ENCODE measurements at regions not wholly inside any gene's neighbourhood (a gene's known extent, or its start where the extent isn't known, plus 50 kb on each side); places are given as distances from the start of the nearest gene placed in this dataset.
"Not testable (repeated sequence)": the region's sequence is repeated elsewhere in the genome, so short reads cannot be mapped to it uniquely, and the experiment has no call there.

GRCh38 chr11:43072911-43073310, 238.9 kb upstream of the API5 start:
- DNase-seq (no peak), ATAC-seq (no peak)
- intact Hi-C loops (cut with DNase I): no loop called here

DNA sequence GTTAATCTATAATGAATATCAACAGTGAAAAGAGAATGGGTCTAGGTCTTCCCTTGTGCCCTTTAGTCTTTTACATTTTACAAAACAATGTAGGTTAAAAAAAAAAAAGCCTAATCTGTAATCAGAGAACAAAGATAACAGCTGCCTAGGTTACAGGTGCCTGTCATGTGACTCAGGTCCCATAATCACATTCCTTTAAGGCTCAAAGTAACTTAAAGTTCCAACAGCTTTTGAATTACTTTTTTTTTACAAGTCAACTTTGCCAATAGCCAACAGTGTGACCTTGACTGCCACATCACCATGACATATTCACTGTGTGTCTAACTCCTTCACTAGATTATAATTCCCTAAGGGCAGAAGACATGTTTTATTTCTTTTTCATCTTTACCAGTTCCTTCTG, 237.0 kb upstream of the API5 start:
- ATAC-seq: no peak
- DNase-seq: no peak
- intact Hi-C loops (cut with DNase I): no loop called here

DNA sequence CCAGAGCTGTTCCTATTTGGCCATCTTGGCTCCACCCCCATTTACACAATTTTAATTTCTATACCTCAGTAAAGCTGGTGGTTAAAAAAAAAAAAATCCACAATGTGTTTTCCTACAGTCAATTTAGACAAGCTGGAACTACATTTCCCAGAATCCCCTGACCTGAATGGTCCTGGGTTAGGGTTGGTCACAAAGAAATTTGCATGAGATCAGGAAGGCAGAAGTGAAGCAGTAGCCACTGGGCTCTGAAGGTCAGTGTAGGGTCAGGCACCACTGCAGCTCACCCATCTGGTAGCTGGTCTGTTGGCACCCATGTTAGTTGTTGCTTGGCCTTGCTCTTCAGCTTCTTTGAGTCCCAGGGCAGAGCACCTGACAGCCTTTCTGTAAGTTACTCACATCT, 210.7 kb upstream of the API5 start:
- intact Hi-C loops (cut with DNase I): no loop called here
- ATAC-seq (no peak), DNase-seq (no peak)

- DNase-seq (no peak), ATAC-seq (no peak)
- intact Hi-C loops (cut with DNase I): no loop called here
Measured at GRCh38 chr11:43116071-43116470, 195.7 kb upstream of the API5 start.

DNA sequence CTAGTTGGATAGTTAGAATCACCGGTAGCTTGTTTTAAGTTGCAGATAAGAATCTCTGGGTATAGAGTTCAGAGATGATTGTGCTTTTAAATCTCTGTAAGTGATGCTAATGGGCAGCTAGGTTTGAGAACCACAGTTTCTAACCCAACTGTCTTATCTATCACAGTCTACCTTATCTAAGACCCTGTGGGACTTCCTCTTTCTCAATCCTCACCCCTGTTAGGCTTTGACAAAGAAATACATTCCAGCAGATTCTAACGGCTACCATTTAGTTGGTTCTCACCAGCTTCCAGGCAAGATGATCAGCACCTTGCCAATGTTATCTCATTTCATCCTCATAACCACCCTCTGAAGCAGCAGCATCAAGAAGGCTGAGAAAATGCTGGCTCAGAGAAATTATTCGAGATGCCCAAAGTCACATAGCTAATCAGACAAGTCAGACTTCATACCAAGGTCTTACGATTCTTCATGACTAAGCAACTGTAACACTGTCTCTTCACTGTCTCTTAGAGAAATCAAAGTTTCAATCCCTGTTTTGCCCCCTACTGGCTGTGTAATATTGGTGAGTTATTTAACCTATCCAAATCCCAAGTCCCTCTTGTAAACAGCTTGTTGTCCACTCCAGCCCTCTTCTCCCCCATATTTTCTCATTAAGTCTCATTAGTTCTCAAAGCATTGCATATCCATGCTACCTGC, 192.4 kb upstream of the API5 start:
- intact Hi-C loops (cut with DNase I): no loop called here
- DNase-seq (no peak), ATAC-seq (no peak)

DNA sequence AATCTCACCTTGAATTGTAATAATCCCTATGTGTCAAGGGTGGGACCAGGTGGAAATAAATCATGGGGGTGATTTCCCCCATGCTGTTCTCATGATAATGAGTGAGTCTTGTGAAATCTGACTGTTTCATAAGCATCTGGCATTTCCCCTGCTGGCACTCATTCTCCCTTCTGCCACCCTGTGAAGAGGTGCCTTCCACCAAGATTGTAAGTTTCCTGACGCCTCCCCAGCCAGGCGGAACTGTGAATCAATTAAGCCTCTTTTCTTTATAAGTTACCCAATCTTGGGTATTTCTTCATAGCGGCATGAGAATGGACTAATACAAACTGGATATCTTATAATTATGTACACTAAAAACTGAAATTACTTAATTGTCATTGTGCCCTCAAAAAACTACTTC, 189.2 kb upstream of the API5 start:
- no peak for ATAC-seq
- no peak for DNase-seq
- intact Hi-C loops (cut with DNase I): no loop called here

DNA sequence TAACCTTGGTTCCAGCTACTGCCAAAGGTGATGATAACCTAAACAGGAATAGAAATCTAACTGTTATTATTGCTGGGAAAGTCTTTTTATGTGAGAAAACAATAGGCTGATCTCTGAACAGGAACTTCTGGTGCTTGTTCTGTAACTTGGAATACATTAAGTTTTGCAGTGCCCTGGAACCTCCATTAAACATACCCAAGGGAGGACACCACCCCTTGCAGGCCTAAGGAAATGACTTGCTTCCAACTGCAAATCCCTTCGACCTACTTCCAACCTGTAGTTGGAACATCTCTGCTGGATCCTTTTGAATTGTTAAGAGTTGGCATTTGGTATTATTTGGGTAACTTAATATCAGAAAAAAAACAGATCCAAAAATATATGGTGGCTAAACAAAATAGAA, 188.4 kb upstream of the API5 start:
- ATAC-seq (no peak), DNase-seq (no peak)
- intact Hi-C loops (cut with DNase I): no loop called here

- ATAC-seq (no peak), DNase-seq (no peak)
- intact Hi-C loops (cut with DNase I): no loop called here
Measured at GRCh38 chr11:43124272-43124935, 187.4 kb upstream of the API5 start.

- intact Hi-C loops (cut with DNase I): no loop called here
- DNase-seq (no peak), ATAC-seq (no peak)
Measured at GRCh38 chr11:43129329-43129728, 182.5 kb upstream of the API5 start.

- DNase-seq (no peak), ATAC-seq (no peak)
- intact Hi-C loops (cut with DNase I): no loop called here
Measured at GRCh38 chr11:43130616-43131015, 181.2 kb upstream of the API5 start.

- DNase-seq (no peak), ATAC-seq (no peak)
- intact Hi-C loops (cut with DNase I): no loop called here
Measured at GRCh38 chr11:43135966-43136534, 175.7 kb upstream of the API5 start.

GRCh38 chr11:43138621-43139140, 173.1 kb upstream of the API5 start:
- ATAC-seq (no peak), DNase-seq (no peak)
- intact Hi-C loops (cut with DNase I): no loop called here

DNA sequence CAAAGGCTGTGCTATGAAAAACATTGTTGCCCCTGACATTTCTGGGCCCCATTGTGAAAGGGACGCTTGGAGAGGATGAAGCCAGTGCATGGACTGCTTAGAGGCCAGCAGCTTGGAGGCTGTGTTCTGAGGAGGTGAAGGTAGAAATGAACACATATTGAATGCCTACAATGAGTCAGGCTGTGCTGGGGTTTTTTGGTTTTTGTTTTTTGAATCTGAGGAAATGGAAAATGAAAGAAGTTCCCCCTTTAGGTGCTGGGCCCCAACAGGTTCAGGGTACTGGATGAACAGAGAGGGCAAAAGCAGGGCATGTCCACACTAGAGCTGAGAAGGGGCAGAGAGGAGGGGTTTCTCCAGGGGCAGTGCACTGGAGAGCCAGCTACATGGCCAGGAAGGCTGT, 166.1 kb upstream of the API5 start:
- no peak for DNase-seq
- intact Hi-C loops (cut with DNase I): no loop called here
- ATAC-seq: no peak

DNA sequence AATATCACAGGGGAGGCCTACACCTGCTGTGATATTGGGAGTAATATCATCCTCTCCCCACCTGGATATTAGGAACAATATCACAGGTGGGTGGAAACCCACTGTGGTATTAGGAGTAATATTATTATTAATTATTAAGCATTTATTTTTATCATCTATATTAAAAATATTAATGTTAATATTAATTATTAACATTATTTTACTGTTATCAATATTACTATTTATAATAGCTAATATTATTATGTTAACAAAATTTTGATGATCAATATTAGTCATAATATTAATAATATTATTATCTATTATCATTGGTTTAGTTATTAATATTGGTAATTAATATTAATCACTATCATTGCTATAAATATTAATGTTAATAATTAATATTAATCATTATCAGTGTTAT, 161.1 kb upstream of the API5 start:
- intact Hi-C loops (cut with DNase I): no loop called here
- no peak for DNase-seq
- ATAC-seq: no peak

DNA sequence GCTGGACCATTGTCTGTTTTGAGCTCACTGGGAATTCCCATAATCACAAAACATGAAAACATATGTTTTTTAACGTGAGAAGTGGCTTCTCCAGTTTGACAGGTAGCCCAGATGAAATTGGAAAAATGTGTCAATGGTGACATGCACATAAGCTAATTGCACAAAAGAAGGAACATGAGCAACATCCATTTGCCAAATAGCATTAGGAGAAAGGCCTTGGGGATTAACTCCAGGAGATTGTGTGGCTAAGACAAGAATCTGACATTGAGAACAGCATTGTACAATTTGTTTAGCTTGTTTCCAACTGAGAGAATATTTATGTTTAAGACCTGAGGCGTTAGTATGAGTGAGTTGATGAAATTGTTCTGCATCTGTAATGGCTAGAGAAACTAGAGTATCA, 147.0 kb upstream of the API5 start:
- DNase-seq (no peak), ATAC-seq (no peak)
- intact Hi-C loops (cut with DNase I): no loop called here

DNA sequence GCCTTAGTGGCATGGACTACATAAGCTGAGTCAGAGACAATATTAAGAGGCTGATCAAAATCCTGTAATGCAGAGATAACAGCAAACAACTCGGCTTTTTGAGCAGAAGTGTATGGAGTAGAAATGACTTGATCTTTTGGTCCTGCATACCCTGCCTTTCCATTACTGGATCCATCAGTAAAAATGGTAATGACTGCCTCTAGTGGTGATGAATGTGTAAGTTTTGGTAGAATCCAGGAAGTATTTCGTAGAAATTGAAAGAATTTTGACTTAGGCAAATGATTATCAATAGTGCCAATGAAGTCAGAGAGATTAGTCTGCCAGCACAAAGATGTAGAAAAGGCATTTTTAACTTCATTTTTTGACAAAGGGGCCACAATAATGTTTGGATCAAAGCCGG, 146.4 kb upstream of the API5 start:
- intact Hi-C loops (cut with DNase I); ATAC-seq; DNase-seq: not testable (repeated sequence)

DNA sequence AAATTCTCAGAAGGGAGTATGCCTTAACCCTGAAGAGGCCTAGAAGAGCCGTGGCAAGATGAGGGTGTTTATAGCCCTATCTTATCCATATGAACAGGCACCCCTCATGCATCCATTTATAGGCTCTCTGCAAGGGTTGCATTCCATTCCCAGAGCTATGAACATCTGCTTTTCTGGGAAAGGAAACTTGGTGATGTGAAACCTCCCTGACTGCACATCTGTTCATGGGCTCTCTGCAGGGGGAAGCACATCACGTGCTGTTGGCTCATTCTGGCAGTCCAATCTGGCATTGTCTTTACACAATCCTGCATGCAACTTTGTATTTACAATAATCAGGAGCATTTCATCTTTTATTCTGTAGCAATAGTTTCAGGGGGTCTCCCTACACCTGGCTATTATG, 143.6 kb upstream of the API5 start:
- ATAC-seq; DNase-seq; intact Hi-C loops (cut with DNase I): not testable (repeated sequence)

GRCh38 chr11:43172477-43172876, 139.3 kb upstream of the API5 start:
- intact Hi-C loops (cut with DNase I): no loop called here
- DNase-seq: no peak
- no peak for ATAC-seq

- ATAC-seq (no peak), DNase-seq (no peak)
- intact Hi-C loops (cut with DNase I): no loop called here
Measured at GRCh38 chr11:43177975-43178374, 133.8 kb upstream of the API5 start.

DNA sequence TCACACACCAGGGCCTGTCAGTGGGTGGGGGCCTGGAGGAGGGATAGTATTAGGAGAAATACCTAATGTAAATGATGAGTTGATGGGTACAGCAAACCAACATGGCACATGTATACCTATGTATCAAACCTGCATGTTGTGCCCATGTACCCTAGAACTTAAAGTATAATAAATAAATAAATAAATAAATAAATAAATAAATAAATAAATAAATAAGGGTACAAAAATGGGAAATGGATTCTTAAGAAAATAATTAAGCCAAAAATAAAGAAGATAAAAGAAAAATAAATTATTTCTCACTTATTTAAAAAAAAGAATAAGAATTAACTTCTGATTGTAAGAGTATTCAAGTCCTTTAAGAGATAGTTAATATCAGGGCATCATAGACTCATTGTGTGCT, 117.3 kb upstream of the API5 start:
- intact Hi-C loops (cut with DNase I): not testable (repeated sequence)

DNA sequence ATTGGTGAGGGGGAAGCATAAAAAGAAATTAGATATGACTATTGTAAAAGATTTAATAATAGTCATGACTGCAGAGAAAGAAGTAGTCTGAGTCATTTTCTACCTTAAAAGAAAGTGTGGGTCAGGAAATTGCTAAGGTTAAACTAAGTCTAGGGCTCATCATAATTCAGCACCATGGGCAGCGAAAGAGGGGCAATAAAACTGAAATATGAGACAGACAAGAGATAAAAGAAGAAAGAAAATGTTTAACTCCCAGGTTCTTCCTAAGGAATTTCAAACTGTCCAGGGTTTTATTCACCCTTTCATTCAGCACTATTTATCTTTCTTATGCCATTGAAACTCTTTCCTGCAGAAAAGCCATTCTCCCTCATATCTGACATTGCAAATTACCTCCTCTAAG, 114.4 kb upstream of the API5 start:
- intact Hi-C loops (cut with DNase I): no loop called here
- DNase-seq: no peak
- no peak for ATAC-seq

More for the DNA sequence above, 117.3 kb upstream of the API5 start:
- not testable (repeated sequence) for DNase-seq, ATAC-seq

Data from left cardiac atrium (tissue), 4 donors.